Forelimb muscle (tissue), 1 donor: ENCODE measurements at regions not wholly inside any gene's neighbourhood (a gene's known extent, or its start where the extent isn't known, plus 50 kb on each side); places are given as distances from the start of the nearest gene placed in this dataset.
A peak's percentile ranks its signal among the peaks of the same experiment; 100 is the strongest.
"Not testable (repeated sequence)": the region's sequence is repeated elsewhere in the genome, so short reads cannot be mapped to it uniquely, and the experiment has no call there.

Source experiments
- DNase-seq: peaks from one replicate; pipeline ENCODE4 v3.0.0-alpha.2; 2013; ENCODE audit warnings: low read depth

GRCh38 chrX:7385131-7385530 is 237.2 kb upstream of the PUDP start:
- no peak for DNase-seq

DNA sequence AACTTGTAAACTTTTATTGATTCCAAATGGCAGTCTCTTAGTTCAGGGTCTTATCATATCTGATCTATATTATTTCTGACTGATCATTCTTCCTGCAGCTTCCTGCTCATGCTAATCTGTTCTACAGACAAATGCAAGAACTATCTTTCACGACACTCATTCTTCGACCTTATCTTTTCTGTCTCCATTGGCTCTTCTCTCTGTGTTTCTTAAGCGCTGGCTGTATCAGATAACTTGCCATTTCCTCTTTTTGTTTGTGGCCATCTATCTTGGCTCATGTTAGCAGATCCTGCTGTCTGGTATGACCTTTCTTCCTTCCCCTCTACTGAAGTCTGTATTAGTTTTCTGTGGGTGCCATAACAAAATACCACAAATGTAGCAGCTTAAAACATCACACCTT is 230.5 kb upstream of the PUDP start:
- DNase-seq, result no peak

- DNase-seq, result no peak
Measured at GRCh38 chrX:7372825-7373525, 225.0 kb upstream of the PUDP start.

- no peak for DNase-seq
Measured at GRCh38 chrX:7362111-7362510, 214.2 kb upstream of the PUDP start.

DNA sequence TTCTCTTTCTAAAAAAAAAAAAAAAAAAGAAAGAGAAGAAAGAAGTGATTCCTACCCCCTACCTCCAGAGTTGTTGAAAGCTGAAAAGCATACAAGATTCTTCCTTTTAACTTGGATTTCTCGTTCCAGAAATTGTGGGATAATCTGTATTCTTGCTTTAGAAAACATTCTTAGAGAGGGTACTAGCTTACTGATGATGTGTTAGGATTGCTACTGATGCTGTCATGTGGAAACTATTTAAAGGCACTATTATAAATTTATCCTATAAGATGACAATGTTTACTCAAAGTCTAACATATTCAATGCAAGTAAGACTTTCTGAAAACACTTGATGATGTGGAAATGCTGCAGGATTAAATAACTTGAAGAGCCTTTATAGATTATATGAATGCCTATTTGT is 204.0 kb upstream of the PUDP start:
- DNase-seq, result no peak

GRCh38 chrX:7347465-7347864 is 199.5 kb upstream of the PUDP start:
- DNase-seq, result no peak

GRCh38 chrX:7346021-7346420 is 198.1 kb upstream of the PUDP start:
- DNase-seq, result no peak

- DNase-seq, result no peak
Measured at GRCh38 chrX:7343181-7343580, 195.2 kb upstream of the PUDP start.

GRCh38 chrX:7335816-7336362 is 187.9 kb upstream of the PUDP start:
- not testable (repeated sequence) for DNase-seq

DNA sequence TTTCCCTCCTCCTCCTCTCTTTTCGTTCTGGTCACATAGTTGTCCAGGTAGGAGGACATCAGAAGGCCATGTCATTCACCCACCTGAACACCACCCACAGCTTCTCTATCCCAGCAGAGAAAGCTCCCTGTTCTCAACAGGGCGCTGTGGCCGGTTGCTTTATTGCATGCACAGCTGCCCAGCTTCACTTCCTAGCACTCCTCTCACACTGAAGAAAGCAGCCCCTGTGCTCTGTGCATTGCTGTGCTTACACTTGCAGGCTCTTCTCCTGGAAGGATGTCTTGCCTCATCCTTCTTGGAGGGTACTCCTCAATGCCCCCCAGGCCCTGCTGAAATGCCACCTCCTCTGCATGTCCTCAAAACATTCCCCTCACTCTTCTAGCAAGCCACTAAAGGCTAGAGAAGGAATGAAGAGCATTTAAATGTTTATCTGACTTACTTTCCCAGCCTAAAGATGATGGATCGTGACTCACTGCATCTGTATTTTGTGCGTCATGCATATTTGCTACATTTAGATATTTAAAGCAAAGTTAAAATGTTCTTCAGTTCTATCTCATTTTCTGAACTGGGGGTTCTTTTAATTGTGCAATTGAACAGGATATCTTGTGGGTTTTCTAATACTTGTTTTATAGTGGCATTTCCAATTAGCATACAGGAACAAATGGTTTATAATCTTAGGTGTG is 186.4 kb upstream of the PUDP start:
- DNase-seq, result no peak

GRCh38 chrX:7330971-7331746 is 183.2 kb upstream of the PUDP start:
- DNase-seq, result peak; percentile 4

- DNase-seq, result no peak
Measured at GRCh38 chrX:7330556-7330955, 182.6 kb upstream of the PUDP start.

- DNase-seq, result no peak
Measured at GRCh38 chrX:7318661-7319060, 170.7 kb upstream of the PUDP start.

DNA sequence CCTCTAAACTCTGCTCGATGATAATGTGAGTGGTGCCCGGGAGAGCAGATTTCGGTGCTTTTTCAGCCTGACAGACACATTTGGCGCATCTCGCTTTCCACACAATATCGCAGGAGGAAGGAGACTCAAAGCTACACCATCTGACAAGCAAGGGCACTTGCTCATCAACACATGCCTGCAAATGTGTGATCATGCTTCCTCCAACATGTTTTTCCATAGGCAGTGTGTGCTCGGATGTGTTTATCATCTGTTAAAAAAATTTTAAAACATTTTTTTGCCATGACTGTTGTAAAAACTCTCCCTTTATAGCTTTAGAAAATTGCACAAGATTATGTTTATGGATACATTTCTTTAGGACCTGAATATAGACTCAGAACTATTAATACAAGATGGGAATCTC is 170.3 kb upstream of the PUDP start:
- no peak for DNase-seq

- no peak for DNase-seq
Measured at GRCh38 chrX:7316887-7317286, 168.9 kb upstream of the PUDP start.

GRCh38 chrX:7316280-7316679 is 168.3 kb upstream of the PUDP start:
- DNase-seq, result no peak

DNA sequence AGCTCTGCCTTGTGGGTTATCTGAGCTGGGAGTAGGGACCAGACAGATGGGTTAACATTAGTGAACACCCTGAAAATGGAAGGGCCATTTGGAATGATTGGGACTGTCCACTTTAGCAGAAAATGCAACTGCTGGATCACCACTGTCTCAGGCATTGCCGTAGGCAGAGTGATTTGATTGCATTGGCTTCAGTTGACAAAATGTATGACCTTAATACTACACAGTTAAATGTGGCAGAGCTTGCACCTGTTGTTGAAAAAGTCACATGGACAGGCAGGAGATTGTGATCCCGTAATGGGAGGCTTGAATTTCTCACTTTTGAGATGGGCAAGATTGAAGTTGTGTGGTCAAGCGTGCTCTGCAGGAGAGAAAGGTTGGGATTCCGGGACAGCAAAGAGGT is 166.5 kb upstream of the PUDP start:
- no peak for DNase-seq

GRCh38 chrX:7307720-7308119 is 159.8 kb upstream of the PUDP start:
- DNase-seq, result no peak

DNA sequence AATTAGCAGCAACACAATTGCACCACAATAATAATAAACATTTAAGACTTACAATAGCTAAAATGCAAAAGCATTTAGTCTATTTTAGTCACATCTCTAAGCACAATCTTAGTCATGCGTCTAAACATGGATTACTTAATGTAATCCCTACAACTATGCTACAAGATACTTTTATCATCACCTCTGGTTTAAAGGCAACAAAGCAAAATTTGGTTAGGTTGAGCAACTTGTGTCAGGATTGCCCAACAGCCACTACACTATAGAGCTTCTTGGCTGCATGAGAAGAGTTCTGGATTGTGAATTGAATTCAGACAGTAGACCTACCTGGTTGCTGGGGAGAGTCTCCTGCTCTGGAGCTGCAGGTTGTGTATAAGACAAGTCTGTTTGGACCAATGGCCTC is 146.5 kb upstream of the PUDP start:
- DNase-seq, result no peak

GRCh38 chrX:7286168-7286837 is 138.3 kb upstream of the PUDP start:
- no peak for DNase-seq

GRCh38 chrX:7285765-7286164 is 137.8 kb upstream of the PUDP start:
- no peak for DNase-seq

DNA sequence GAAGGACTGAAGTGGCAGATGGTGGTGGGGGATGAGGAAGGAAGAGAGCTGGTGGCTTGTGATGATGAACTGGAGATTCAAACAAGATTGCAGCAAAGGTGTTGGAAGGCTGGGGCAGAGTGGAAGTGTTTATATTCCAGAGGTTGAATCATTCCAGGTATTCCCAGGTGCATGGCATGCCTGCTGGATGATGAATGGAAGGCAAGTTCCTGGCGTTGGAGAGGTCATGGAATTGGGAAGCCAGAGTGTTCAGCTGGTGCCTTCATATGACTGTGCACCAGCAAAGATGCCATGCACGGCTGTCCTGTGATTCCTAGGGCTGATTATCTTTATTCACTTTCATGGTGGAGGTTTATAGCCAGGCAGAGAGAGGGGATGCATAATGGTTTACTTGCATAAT is 135.8 kb upstream of the PUDP start:
- no peak for DNase-seq
